ENCODE measurements at regions not wholly inside any gene's neighbourhood (a gene's known extent, or its start where the extent isn't known, plus 50 kb on each side); places are given as distances from the start of the nearest gene placed in this dataset.

GRCh38 chr7:40978047-40978446 is 724.8 kb downstream of the INHBA start:
- no peak for TF ChIP-seq CTCF (IDR thresholded peaks at IDR 0.05)
- TF ChIP-seq POLR2A (IDR thresholded peaks at IDR 0.05): no peak

Data from right lobe of liver (tissue), 4 donors.